ENCODE measurements at regions not wholly inside any gene's neighbourhood (a gene's known extent, or its start where the extent isn't known, plus 50 kb on each side); places are given as distances from the start of the nearest gene placed in this dataset.

- TF ChIP-seq HMGXB4 (CRISPR knock-in tag; IDR thresholded peaks at IDR 0.05; ENCODE audit: borderline replicate concordance) (no peak), RARB (CRISPR knock-in tag; IDR thresholded peaks at IDR 0.05) (no peak), CHD2 (IDR thresholded peaks at IDR 0.05; ENCODE audit: low read length, partially characterized antibody) (no peak), RAD21 (conservative IDR thresholded peaks at IDR 0.05 in 1 of 2, IDR thresholded peaks at IDR 0.05 in 1 of 2) (no peak), ZNF302 (CRISPR knock-in tag; IDR thresholded peaks at IDR 0.05) (no peak), BHLHE40 (IDR thresholded peaks at IDR 0.05; ENCODE audit: low read depth, low read length) (no peak)
These were observed 416.0 kb upstream of the GALNTL6 start (continued) for GRCh38 chr4:171397175-171397574.

DNA sequence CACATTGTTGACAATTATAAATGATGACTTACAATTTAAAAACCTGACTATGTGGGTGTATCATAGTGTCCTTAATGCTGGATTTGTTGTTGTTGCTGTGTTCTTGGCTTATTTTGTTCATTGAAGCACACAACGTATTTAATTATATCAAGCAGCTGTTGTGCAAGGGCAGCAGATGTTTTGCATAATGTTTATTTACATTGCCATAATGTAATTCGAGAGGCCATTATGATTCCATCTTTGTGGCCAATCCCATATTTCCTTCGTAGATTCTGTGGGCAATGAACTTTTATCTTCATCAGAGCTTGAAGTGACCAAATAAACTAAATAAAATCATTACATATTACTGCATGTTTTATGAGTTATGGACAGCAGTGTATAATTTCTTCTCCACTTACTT lies 422.6 kb upstream of the GALNTL6 start:
- Histone ChIP-seq H3K4me2 (no peak overlapping the region), H3K27ac (no peak overlapping the region), H3K4me1 (no peaks in the 10 kb centered on the region), H3K9me3 (no peaks in the 10 kb centered on the region), H3K4me3 (no peak overlapping the region)
- POLR2A ChIA-PET, result no interaction called here
- CTCF ChIA-PET, result no interaction called here
- ATAC-seq (no peak), DNase-seq (ENCODE audit: low read depth in 1 of 2, low spot score in 1 of 2) (no peak), FAIRE-seq (no peak)
- 23% methylated on average over 3 of the region's 3 CpGs for WGBS (ENCODE audit: missing lambda C conversion rate)
- TF ChIP-seq FOSL2 (IDR thresholded peaks at IDR 0.05) (no peak), FOSL2 (CRISPR knock-in tag; IDR thresholded peaks at IDR 0.05) (no peak), PBX3 (IDR thresholded peaks at IDR 0.05) (no peak), GATA3 (IDR thresholded peaks at IDR 0.05; ENCODE audit: borderline replicate concordance) (no peak), KDM5A (IDR thresholded peaks at IDR 0.05) (no peak), MAZ (IDR thresholded peaks at IDR 0.05; ENCODE audit: borderline replicate concordance, low read depth, low read length) (no peak), ELK1 (IDR thresholded peaks at IDR 0.05; ENCODE audit: low read depth, low read length) (no peak), ZC3H11A (IDR thresholded peaks at IDR 0.05) (no peak), HOXB13 (CRISPR knock-in tag; IDR thresholded peaks at IDR 0.05; ENCODE audit: low read depth) (no peak), RCOR1 (IDR thresholded peaks at IDR 0.05; ENCODE audit: low read depth, low read length) (no peak), EHF (CRISPR knock-in tag; IDR thresholded peaks at IDR 0.05) (no peak), ZSCAN20 (CRISPR knock-in tag; IDR thresholded peaks at IDR 0.05) (no peak)
- TF ChIP-seq, protein P1, sequence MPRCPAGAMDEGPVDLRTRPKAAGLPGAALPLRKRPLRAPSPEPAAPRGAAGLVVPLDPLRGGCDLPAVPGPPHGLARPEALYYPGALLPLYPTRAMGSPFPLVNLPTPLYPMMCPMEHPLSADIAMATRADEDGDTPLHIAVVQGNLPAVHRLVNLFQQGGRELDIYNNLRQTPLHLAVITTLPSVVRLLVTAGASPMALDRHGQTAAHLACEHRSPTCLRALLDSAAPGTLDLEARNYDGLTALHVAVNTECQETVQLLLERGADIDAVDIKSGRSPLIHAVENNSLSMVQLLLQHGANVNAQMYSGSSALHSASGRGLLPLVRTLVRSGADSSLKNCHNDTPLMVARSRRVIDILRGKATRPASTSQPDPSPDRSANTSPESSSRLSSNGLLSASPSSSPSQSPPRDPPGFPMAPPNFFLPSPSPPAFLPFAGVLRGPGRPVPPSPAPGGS (IDR thresholded peaks at IDR 0.05), result no peak

DNA sequence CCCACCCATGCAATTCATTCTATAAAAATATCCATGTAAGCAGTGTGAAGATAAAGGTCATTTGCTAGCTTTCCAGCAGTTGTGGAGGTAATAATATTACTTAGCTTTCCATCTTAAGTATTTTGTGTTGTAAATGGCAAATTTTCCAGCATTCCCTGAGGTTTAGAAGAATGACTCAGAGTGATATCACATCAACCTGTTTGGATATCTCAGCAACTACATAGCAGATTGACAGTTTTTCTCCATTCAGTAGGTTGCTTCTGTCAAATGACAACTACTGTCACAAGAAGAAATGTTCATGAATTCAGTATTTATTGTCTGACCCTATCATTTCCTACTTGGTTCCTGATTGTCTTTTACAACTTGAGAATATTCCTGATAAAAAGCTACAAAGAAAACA lies 434.9 kb upstream of the GALNTL6 start:
- Histone ChIP-seq H3K4me2 (no peak overlapping the region), H3K9me3 (no peaks in the 10 kb centered on the region), H3K4me1 (no peaks in the 10 kb centered on the region), H3K4me3 (no peak overlapping the region), H3K27ac (no peak overlapping the region)
- ATAC-seq (no peak), DNase-seq (ENCODE audit: low read depth in 1 of 2, low spot score in 1 of 2) (no peak), FAIRE-seq (no peak)
- ChIA-PET POLR2A (no interaction called here), CTCF (no interaction called here)
- TF ChIP-seq HOXA7 (CRISPR knock-in tag; IDR thresholded peaks at IDR 0.05) (no peak), MAZ (IDR thresholded peaks at IDR 0.05; ENCODE audit: borderline replicate concordance, low read depth, low read length) (no peak), FOSB (CRISPR knock-in tag; IDR thresholded peaks at IDR 0.05) (no peak), FOSL2 (IDR thresholded peaks at IDR 0.05) (no peak), FOSL2 (CRISPR knock-in tag; IDR thresholded peaks at IDR 0.05) (no peak), EP300 (IDR thresholded peaks at IDR 0.05) (no peak), BHLHE40 (IDR thresholded peaks at IDR 0.05; ENCODE audit: low read depth, low read length) (no peak), PBX3 (IDR thresholded peaks at IDR 0.05) (no peak), GATA3 (IDR thresholded peaks at IDR 0.05; ENCODE audit: borderline replicate concordance) (no peak), TFCP2L1 (CRISPR knock-in tag; IDR thresholded peaks at IDR 0.05) (no peak), NR3C1 (IDR thresholded peaks at IDR 0.05) (no peak), EHF (CRISPR knock-in tag; IDR thresholded peaks at IDR 0.05) (no peak), ELK1 (IDR thresholded peaks at IDR 0.05; ENCODE audit: low read depth, low read length) (no peak), ZSCAN20 (CRISPR knock-in tag; IDR thresholded peaks at IDR 0.05) (no peak)

All from A549 (cell line).